Loucy (cell line): ENCODE measurements at regions not wholly inside any gene's neighbourhood (a gene's known extent, or its start where the extent isn't known, plus 50 kb on each side); places are given as distances from the start of the nearest gene placed in this dataset.

Experiments used
- CTCF ChIP-seq: fragments of 200-600 bp; sonication (generic); conservative IDR thresholded peaks from 2 replicates; pipeline ENCODE4 v1.5.1; 2014; ENCODE audit warnings: mild to moderate bottlenecking, antibody characterized with exemption, low read length
- EZH2phosphoT487 ChIP-seq: fragments of 200-600 bp; IDR thresholded peaks from 2 replicates; pipeline ENCODE4 v1.6.1; 2018; ENCODE audit warnings: antibody characterized with exemption, mild to moderate bottlenecking, moderate library complexity, borderline replicate concordance

GRCh38 chr2:17455343-17455742 is 62.9 kb downstream of the RAD51AP2 start:
- no peak for TF ChIP-seq EZH2phosphoT487
- no peak for TF ChIP-seq CTCF
